Liver (tissue), 8 donors: ENCODE measurements at regions not wholly inside any gene's neighbourhood (a gene's known extent, or its start where the extent isn't known, plus 50 kb on each side); places are given as distances from the start of the nearest gene placed in this dataset.

Experiments
- DNase-seq: peaks from one replicate; pipeline ENCODE4 v3.0.0-alpha.2; 2017; ENCODE audit warnings: low spot score
- H3K27ac ChIP-seq, 2 donors: one replicate each; pipeline ENCODE4 v1.7.0; 2013; ENCODE audit warnings: inconsistent platforms in 2 of 2, low read length in 2 of 2, control low read depth in 1 of 2, low read depth in 1 of 2, mild to moderate bottlenecking in 1 of 2
- H3K27me3 ChIP-seq, 4 donors: one replicate each; pipeline versions ENCODE4 v1.6.1 to v1.7.0; 2013; ENCODE audit warnings: low read length in 3 of 4, inconsistent platforms in 1 of 4, mild to moderate bottlenecking in 1 of 4, moderate library complexity in 1 of 4; ENCODE audit not compliant: control insufficient read depth in 4 of 4, insufficient read depth in 4 of 4
- H3K36me3 ChIP-seq, 4 donors: one replicate each; pipeline versions ENCODE4 v1.6.1 to v1.7.0; 2013; ENCODE audit warnings: low read length in 3 of 4, mild to moderate bottlenecking in 3 of 4, low read depth in 1 of 4, moderate library complexity in 1 of 4; ENCODE audit not compliant: control insufficient read depth in 4 of 4, insufficient read depth in 3 of 4
- H3K4me1 ChIP-seq, 4 donors: one replicate each; pipeline versions ENCODE4 v1.6.1 to v1.7.0; 2013; ENCODE audit warnings: low read length in 3 of 4, mild to moderate bottlenecking in 3 of 4, moderate library complexity in 1 of 4; ENCODE audit not compliant: control insufficient read depth in 4 of 4, insufficient read depth in 4 of 4
- H3K4me3 ChIP-seq, 3 donors: one replicate each; pipeline versions ENCODE4 v1.6.1 to v1.7.0; 2013; ENCODE audit warnings: low read length in 3 of 3, control low read depth in 1 of 3, low read depth in 1 of 3, mild to moderate bottlenecking in 1 of 3
- H3K9ac ChIP-seq, 2 donors: one replicate each; pipeline ENCODE4 v1.7.0; 2013; ENCODE audit warnings: low read length in 2 of 2, mild to moderate bottlenecking in 2 of 2, moderate library complexity in 2 of 2, control low read depth in 1 of 2, low read depth in 1 of 2
- H3K9me3 ChIP-seq, 4 donors: one replicate each; pipeline versions ENCODE4 v1.6.1 to v1.7.0; 2013; ENCODE audit warnings: low read length in 3 of 4; ENCODE audit not compliant: control insufficient read depth in 4 of 4
- ATF3 ChIP-seq: IDR thresholded peaks from 2 replicates; pipeline ENCODE4 v1.6.1; 2016; ENCODE audit warnings: antibody characterized with exemption
- EGR1 ChIP-seq, 2 donors: IDR thresholded peaks; 2 replicates each; pipeline ENCODE4 v1.6.1; 2016 to 2018; ENCODE audit warnings: antibody characterized with exemption in 2 of 2, low read depth in 2 of 2
- FOXA2 ChIP-seq: IDR thresholded peaks from 2 replicates; pipeline ENCODE4 v1.6.1; 2016; ENCODE audit warnings: antibody characterized with exemption
- GABPA ChIP-seq, 2 donors: IDR thresholded peaks in 1 of 2; conservative IDR thresholded peaks in 1 of 2; 2 replicates each; pipeline ENCODE4 v1.6.1; 2016; ENCODE audit warnings: antibody characterized with exemption in 2 of 2, mild to moderate bottlenecking in 1 of 2, moderate library complexity in 1 of 2
- HNF4A ChIP-seq, 2 donors: conservative IDR thresholded peaks; 2 replicates each; pipeline ENCODE4 v1.6.1; 2016; ENCODE audit warnings: antibody characterized with exemption in 2 of 2, mild to moderate bottlenecking in 2 of 2
- HNF4G ChIP-seq: IDR thresholded peaks from 2 replicates; pipeline ENCODE4 v1.6.1; 2016; ENCODE audit warnings: antibody characterized with exemption
- JUND ChIP-seq, 2 donors: IDR thresholded peaks; 2 replicates each; pipeline ENCODE4 v1.6.1; 2016; ENCODE audit warnings: antibody characterized with exemption in 2 of 2
- NR2F2 ChIP-seq: IDR thresholded peaks from 2 replicates; pipeline ENCODE4 v1.6.1; 2016; ENCODE audit warnings: antibody characterized with exemption
- RAD21 ChIP-seq, 2 donors: IDR thresholded peaks; 2 replicates each; pipeline ENCODE4 v1.6.1; 2016; ENCODE audit warnings: antibody characterized with exemption in 2 of 2, mild to moderate bottlenecking in 2 of 2
- REST ChIP-seq: IDR thresholded peaks from 2 replicates; pipeline ENCODE4 v1.6.1; 2016; ENCODE audit warnings: antibody characterized with exemption, mild to moderate bottlenecking
- RXRA ChIP-seq, 2 donors: IDR thresholded peaks; 2 replicates each; pipeline ENCODE4 v1.6.1; 2017 to 2018; ENCODE audit warnings: antibody characterized with exemption in 2 of 2, mild to moderate bottlenecking in 1 of 2
- SP1 ChIP-seq: IDR thresholded peaks from 2 replicates; pipeline ENCODE4 v1.6.1; 2018; ENCODE audit warnings: antibody characterized with exemption, mild to moderate bottlenecking
- YY1 ChIP-seq: IDR thresholded peaks from 2 replicates; pipeline ENCODE4 v1.6.1; 2016; ENCODE audit warnings: antibody characterized with exemption, mild to moderate bottlenecking
- ZBTB33 ChIP-seq: IDR thresholded peaks from 2 replicates; pipeline ENCODE4 v1.6.1; 2016; ENCODE audit warnings: antibody characterized with exemption
- WGBS: extraction: QIAGEN DNeasy Blood & Tissue Kit; methylation state at CpG from one replicate; pipeline ENCODE4 v1.1.7; 2013; 5-methylcytosine and 5-hydroxymethylcytosine counted together
- TF ChIP-seq, protein P1 (sequence below): fragments of 150-350 bp; IDR thresholded peaks from 2 replicates; pipeline ENCODE4 v1.5.1; 2017; ENCODE audit warnings: improper control_type of control experiment, low read depth, low read length; ENCODE audit not compliant: missing input control
- TF ChIP-seq, protein P2 (sequence below): IDR thresholded peaks from 2 replicates; pipeline ENCODE4 v1.6.1; 2016; ENCODE audit warnings: antibody characterized with exemption
- donor health status: healthy.
- donor health status: healthy.
- donor health status: healthy.
- donor health status: healthy.
- donor health status: healthy.

- Histone ChIP-seq H3K9ac (peak overlapping the region; percentile 29 to 44), H3K4me3 (peak overlapping the region in 2 of 3 donors; percentile 11 to 46), H3K4me1 (peaks cover 0 to 16% (median 8%) of the 10 kb centered on the region in 4 donors), H3K27me3 (no peaks in the 10 kb centered on the region), H3K36me3 (no peaks in the 10 kb centered on the region), H3K9me3 (no peaks in the 10 kb centered on the region), H3K27ac (peak overlapping the region; percentile 84 to 85)
- no peak for DNase-seq
- 17% methylated on average over 10 of the region's 10 CpGs for WGBS
- TF ChIP-seq ZBTB33 (no peak), REST (peak; percentile 56), HNF4G (peak; percentile 27), YY1 (peak; percentile 62), FOXA2 (peak; percentile 32), NR2F2 (peak; percentile 76), ATF3 (peak; percentile 40), JUND (IDR thresholded peaks at IDR 0.05) (no peak), GABPA (IDR thresholded peaks at IDR 0.05 in 1 of 2, conservative IDR thresholded peaks at IDR 0.05 in 1 of 2) (peak in 1 of 2 donors; percentile 20), SP1 (peak; percentile 46), HNF4A (conservative IDR thresholded peaks at IDR 0.05) (peak; percentile 80 to 82), RXRA (IDR thresholded peaks at IDR 0.05) (peak; percentile 81 to 85)
- TF ChIP-seq, protein P1, sequence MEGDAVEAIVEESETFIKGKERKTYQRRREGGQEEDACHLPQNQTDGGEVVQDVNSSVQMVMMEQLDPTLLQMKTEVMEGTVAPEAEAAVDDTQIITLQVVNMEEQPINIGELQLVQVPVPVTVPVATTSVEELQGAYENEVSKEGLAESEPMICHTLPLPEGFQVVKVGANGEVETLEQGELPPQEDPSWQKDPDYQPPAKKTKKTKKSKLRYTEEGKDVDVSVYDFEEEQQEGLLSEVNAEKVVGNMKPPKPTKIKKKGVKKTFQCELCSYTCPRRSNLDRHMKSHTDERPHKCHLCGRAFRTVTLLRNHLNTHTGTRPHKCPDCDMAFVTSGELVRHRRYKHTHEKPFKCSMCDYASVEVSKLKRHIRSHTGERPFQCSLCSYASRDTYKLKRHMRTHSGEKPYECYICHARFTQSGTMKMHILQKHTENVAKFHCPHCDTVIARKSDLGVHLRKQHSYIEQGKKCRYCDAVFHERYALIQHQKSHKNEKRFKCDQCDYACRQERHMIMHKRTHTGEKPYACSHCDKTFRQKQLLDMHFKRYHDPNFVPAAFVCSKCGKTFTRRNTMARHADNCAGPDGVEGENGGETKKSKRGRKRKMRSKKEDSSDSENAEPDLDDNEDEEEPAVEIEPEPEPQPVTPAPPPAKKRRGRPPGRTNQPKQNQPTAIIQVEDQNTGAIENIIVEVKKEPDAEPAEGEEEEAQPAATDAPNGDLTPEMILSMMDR = no peak
These were observed 176.9 kb upstream of the FAM20A start for GRCh38 chr17:68777856-68778694.

DNA sequence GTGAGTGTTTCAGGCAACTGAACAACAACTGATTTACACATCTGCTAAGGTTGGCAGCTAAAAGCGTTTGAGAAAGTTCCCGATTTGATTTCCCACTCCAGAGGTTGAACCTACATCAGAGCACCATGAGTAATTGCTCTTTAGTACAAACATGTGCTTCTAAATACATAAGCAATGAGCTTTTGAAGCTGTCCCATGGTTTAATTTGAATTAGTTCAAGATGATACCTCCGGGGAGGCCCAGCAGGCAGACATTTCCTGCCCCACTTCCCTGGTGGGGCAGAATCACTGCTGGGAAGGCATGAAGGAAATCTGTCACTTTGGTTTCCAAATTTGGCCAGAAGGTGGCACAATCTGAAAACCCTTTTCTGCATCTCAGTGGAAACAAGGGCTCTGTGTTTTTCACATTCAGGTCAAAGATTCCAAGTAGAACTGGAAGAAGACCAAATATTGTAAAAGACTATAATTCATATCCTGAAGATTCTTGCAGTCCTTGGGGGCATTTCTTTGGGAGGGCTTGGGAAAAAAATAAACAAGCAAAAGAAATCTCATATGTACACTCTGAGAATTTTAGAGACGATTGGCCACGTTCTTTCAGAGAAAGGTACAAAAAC lies 176.2 kb upstream of the FAM20A start:
- Histone ChIP-seq H3K9me3 (no peaks in the 10 kb centered on the region), H3K4me1 (peaks cover 0 to 16% (median 8%) of the 10 kb centered on the region in 4 donors), H3K9ac (peak overlapping the region; percentile 50 to 59), H3K27me3 (no peaks in the 10 kb centered on the region), H3K36me3 (no peaks in the 10 kb centered on the region), H3K4me3 (peak overlapping the region in 2 of 3 donors; percentile 11 to 46), H3K27ac (peak overlapping the region; percentile 84 to 85)
- peak; percentile 48 for DNase-seq
- WGBS = 18% methylated on average over 5 of the region's 5 CpGs
- TF ChIP-seq GABPA (IDR thresholded peaks at IDR 0.05 in 1 of 2, conservative IDR thresholded peaks at IDR 0.05 in 1 of 2) = no peak
- TF ChIP-seq HNF4A (conservative IDR thresholded peaks at IDR 0.05) = no peak
- peak in 1 of 2 donors; percentile 22 for TF ChIP-seq EGR1 (IDR thresholded peaks at IDR 0.05; ENCODE audit: low read depth in 2 of 2)
- TF ChIP-seq RAD21 (IDR thresholded peaks at IDR 0.05) = peak; percentile 95
- TF ChIP-seq REST = no peak
- TF ChIP-seq, protein P2, sequence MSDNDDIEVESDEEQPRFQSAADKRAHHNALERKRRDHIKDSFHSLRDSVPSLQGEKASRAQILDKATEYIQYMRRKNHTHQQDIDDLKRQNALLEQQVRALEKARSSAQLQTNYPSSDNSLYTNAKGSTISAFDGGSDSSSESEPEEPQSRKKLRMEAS = peak; percentile 18
- no peak for TF ChIP-seq ZBTB33
- no peak for TF ChIP-seq JUND (IDR thresholded peaks at IDR 0.05)
